ENCODE measurements at regions not wholly inside any gene's neighbourhood (a gene's known extent, or its start where the extent isn't known, plus 50 kb on each side); places are given as distances from the start of the nearest gene placed in this dataset.

DNA sequence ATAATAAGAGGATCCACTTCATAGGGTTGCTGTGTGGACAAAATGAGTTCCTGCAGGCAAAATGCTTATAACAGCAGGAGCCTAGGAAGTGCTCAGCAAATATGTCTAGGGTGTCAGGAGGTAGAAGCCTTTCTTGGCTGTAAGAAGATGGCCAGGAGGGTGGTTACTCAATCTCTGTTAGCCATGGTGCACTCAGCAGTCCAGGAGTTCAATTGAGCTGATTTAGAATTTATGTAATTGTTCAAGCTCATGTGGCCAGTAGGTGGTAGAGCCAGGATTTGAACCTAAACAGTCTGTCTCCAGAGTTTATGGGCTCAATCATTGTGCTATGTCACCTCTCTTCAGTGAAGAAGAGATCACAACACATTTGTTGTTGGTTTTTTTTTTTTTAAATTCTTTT, 381.2 kb downstream of the KIF4B start:
- no peaks in the 10 kb centered on the region for H3K27me3 ChIP-seq (replicated peaks; ENCODE audit: insufficient read depth, low read length)
- no peak for DNase-seq
- H3K4me3 ChIP-seq (ENCODE audit: low read length): no peak overlapping the region
- no peak overlapping the region for H3K4me2 ChIP-seq (ENCODE audit: low read depth, low read length)
- H3K9me2 ChIP-seq (replicated peaks; ENCODE audit: insufficient read depth, low read length): no peaks in the 10 kb centered on the region
- H3K9ac ChIP-seq (ENCODE audit: low read length): no peak overlapping the region
- no peaks in the 10 kb centered on the region for H4K20me1 ChIP-seq (ENCODE audit: insufficient read depth, low read length)
- H3K4me1 ChIP-seq (ENCODE audit: low read length): peaks cover 12% of the 10 kb centered on the region
- no peaks in the 10 kb centered on the region for H3K9me3 ChIP-seq (replicated peaks; ENCODE audit: insufficient read depth, low read length)
- no peak overlapping the region for H2AFZ ChIP-seq (ENCODE audit: low read length)
- TF ChIP-seq EZH2phosphoT487 (IDR thresholded peaks at IDR 0.05; ENCODE audit: low read length): no peak
- H3K27ac ChIP-seq (ENCODE audit: low read length): no peak overlapping the region
- H3F3A ChIP-seq (ENCODE audit: insufficient read depth, low read length): 0 out of 2 replicates have a peak, but pooled peaks cover 5% of the 10 kb centered on the region
- no peaks in the 10 kb centered on the region for H3K36me3 ChIP-seq (replicated peaks; ENCODE audit: insufficient read depth, low read length)
- no peaks in the 10 kb centered on the region for H3K79me2 ChIP-seq (ENCODE audit: low read length)

DNA sequence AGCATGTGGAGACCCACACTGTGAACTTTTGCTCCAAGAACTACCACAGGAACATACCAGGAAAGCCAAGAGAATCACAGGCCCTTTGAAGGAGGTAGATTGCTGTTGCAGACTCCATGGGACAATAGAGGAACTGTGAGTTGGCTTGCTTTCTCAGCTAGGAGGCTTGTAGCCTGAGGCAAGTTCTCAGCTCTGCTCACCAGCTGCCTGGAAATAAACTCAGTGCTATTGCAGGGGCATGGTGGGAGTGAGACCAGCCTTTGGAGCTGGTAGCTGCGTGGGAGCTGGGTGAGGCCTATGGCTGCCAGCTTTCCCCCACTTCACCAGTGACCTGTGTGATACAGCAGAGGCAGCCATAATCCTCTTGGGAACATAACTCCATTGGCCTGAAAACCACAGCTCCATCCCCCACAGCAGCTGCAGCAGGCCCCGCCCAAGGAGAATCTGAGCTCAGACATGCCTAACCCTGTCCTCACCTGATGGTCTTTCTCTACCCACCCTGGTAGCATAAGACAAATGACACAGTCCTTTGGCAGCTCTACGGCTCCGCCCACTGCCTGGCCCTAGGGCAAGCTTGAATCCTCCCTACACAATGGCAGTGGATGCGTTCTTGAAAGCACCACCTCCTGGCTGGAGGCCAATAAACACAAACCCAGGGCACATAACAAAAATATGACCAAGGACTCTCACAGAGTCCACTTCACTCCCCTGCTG, 389.5 kb downstream of the KIF4B start:
- TF ChIP-seq, protein P1, sequence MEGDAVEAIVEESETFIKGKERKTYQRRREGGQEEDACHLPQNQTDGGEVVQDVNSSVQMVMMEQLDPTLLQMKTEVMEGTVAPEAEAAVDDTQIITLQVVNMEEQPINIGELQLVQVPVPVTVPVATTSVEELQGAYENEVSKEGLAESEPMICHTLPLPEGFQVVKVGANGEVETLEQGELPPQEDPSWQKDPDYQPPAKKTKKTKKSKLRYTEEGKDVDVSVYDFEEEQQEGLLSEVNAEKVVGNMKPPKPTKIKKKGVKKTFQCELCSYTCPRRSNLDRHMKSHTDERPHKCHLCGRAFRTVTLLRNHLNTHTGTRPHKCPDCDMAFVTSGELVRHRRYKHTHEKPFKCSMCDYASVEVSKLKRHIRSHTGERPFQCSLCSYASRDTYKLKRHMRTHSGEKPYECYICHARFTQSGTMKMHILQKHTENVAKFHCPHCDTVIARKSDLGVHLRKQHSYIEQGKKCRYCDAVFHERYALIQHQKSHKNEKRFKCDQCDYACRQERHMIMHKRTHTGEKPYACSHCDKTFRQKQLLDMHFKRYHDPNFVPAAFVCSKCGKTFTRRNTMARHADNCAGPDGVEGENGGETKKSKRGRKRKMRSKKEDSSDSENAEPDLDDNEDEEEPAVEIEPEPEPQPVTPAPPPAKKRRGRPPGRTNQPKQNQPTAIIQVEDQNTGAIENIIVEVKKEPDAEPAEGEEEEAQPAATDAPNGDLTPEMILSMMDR (IDR thresholded peaks at IDR 0.05; ENCODE audit: low read length): no peak
- TF ChIP-seq EZH2phosphoT487 (IDR thresholded peaks at IDR 0.05; ENCODE audit: low read length) (no peak), EZH2 (optimal IDR thresholded peaks at IDR 0.05; ENCODE audit: low read depth, low read length) (no peak)
- H3K4me3 ChIP-seq (ENCODE audit: low read length): no peak overlapping the region
- H3K9me2 ChIP-seq (replicated peaks; ENCODE audit: insufficient read depth, low read length): no peaks in the 10 kb centered on the region
- H2AFZ ChIP-seq (ENCODE audit: low read length): 0 out of 2 replicates have a peak overlapping the region, but pooled peaks have one; percentile 39
- no peaks in the 10 kb centered on the region for H3K27me3 ChIP-seq (replicated peaks; ENCODE audit: insufficient read depth, low read length)
- no peaks in the 10 kb centered on the region for H3K36me3 ChIP-seq (replicated peaks; ENCODE audit: insufficient read depth, low read length)
- peak overlapping the region; percentile 39; the same call in 1 of the 2 replicates for H3K4me2 ChIP-seq (ENCODE audit: low read depth, low read length)
- no peak overlapping the region for H3K27ac ChIP-seq (ENCODE audit: low read length)
- H3F3A ChIP-seq (ENCODE audit: insufficient read depth, low read length): no peaks in the 10 kb centered on the region
- no peaks in the 10 kb centered on the region for H3K9me3 ChIP-seq (replicated peaks; ENCODE audit: insufficient read depth, low read length)
- peaks cover 24% of the 10 kb centered on the region for H3K4me1 ChIP-seq (ENCODE audit: low read length)
- H3K9ac ChIP-seq (ENCODE audit: low read length): no peak overlapping the region
- H4K20me1 ChIP-seq (ENCODE audit: insufficient read depth, low read length): no peaks in the 10 kb centered on the region
- no peak for DNase-seq
- no peaks in the 10 kb centered on the region for H3K79me2 ChIP-seq (ENCODE audit: low read length)

DNA sequence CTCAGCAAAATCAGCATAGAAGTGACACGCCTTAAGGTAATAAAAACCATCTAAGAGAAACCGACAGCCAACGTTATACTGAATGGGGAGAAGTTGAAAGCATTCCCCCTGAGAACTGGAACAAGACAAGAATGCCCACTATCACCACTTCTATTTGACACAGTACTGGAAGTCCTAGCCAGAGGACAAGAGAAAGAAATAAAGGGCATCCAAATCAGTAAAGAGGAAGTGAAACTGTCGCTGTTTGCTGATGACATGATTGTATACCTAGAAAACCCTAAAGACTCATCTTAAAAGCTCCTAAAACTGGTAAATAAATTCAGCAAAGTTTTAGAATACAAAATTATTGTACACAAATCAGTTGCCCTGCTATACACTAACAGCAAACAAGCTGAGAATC, 393.3 kb downstream of the KIF4B start:
- Histone ChIP-seq H3K27me3 (replicated peaks; ENCODE audit: insufficient read depth, low read length) (no peaks in the 10 kb centered on the region), H3F3A (ENCODE audit: insufficient read depth, low read length) (no peaks in the 10 kb centered on the region), H3K27ac (ENCODE audit: low read length) (peak overlapping the region; percentile 48; the same call in 1 of the 2 replicates), H3K4me3 (ENCODE audit: low read length) (no peak overlapping the region; the same call in 1 of the 2 replicates), H3K9me2 (replicated peaks; ENCODE audit: insufficient read depth, low read length) (no peaks in the 10 kb centered on the region), H3K9ac (ENCODE audit: low read length) (no peak overlapping the region), H3K4me1 (ENCODE audit: low read length) (peaks cover 29% of the 10 kb centered on the region), H3K4me2 (ENCODE audit: low read depth, low read length) (peak overlapping the region; percentile 0; the same call in 1 of the 2 replicates), H3K9me3 (replicated peaks; ENCODE audit: insufficient read depth, low read length) (no peaks in the 10 kb centered on the region), H4K20me1 (ENCODE audit: insufficient read depth, low read length) (no peaks in the 10 kb centered on the region), H2AFZ (ENCODE audit: low read length) (no peak overlapping the region), H3K36me3 (replicated peaks; ENCODE audit: insufficient read depth, low read length) (no peaks in the 10 kb centered on the region), H3K79me2 (ENCODE audit: low read length) (no peaks in the 10 kb centered on the region)
- peak; percentile 57 for DNase-seq
- TF ChIP-seq EZH2phosphoT487 (IDR thresholded peaks at IDR 0.05; ENCODE audit: low read length) (no peak), EZH2 (optimal IDR thresholded peaks at IDR 0.05; ENCODE audit: low read depth, low read length) (no peak)
- TF ChIP-seq, protein P1 (IDR thresholded peaks at IDR 0.05; ENCODE audit: low read length): no peak

DNA sequence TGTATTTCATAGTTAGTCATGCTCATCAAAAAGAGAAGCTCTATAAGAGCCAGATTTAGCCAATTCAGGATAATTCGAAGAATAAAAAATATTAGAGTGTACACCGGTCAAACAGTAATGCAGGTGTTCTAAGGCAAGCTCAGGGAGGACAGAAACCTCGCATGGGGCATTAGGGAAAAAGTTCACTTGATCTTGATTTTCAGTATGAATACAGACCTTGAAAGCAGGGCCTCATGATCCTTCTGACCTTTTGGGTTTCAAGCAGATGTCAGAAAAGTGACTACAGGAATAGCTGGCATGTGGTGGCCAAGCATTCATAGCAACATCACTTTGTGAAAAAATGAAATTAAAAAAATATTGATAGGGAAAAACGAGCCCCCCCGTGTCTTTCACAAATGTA, 394.9 kb downstream of the KIF4B start:
- DNase-seq: peak; percentile 14

More for the DNA sequence above, 394.9 kb downstream of the KIF4B start:
- Histone ChIP-seq H3K27ac (ENCODE audit: low read length) (peak overlapping the region; percentile 1; the same call in 1 of the 2 replicates), H3K27me3 (replicated peaks; ENCODE audit: insufficient read depth, low read length) (no peaks in the 10 kb centered on the region), H4K20me1 (ENCODE audit: insufficient read depth, low read length) (no peaks in the 10 kb centered on the region), H3K9me2 (replicated peaks; ENCODE audit: insufficient read depth, low read length) (no peaks in the 10 kb centered on the region), H3K4me3 (ENCODE audit: low read length) (no peak overlapping the region), H3K9ac (ENCODE audit: low read length) (no peak overlapping the region), H3F3A (ENCODE audit: insufficient read depth, low read length) (no peaks in the 10 kb centered on the region), H3K4me1 (ENCODE audit: low read length) (peaks cover 24% of the 10 kb centered on the region), H3K79me2 (ENCODE audit: low read length) (no peaks in the 10 kb centered on the region), H2AFZ (ENCODE audit: low read length) (no peak overlapping the region), H3K36me3 (replicated peaks; ENCODE audit: insufficient read depth, low read length) (no peaks in the 10 kb centered on the region), H3K9me3 (replicated peaks; ENCODE audit: insufficient read depth, low read length) (no peaks in the 10 kb centered on the region), H3K4me2 (ENCODE audit: low read depth, low read length) (no peak overlapping the region)
- TF ChIP-seq, protein P1 (IDR thresholded peaks at IDR 0.05; ENCODE audit: low read length): no peak
- TF ChIP-seq EZH2phosphoT487 (IDR thresholded peaks at IDR 0.05; ENCODE audit: low read length) (no peak), EZH2 (optimal IDR thresholded peaks at IDR 0.05; ENCODE audit: low read depth, low read length) (no peak)

Measured in MM.1S (cell line).